NCI-H2171 (cell line): ENCODE measurements at regions not wholly inside any gene's neighbourhood (a gene's known extent, or its start where the extent isn't known, plus 50 kb on each side); places are given as distances from the start of the nearest gene placed in this dataset.

Experiments
- DNase-seq: peaks from one replicate; lab custom pipeline; 2025; lab: John Stamatoyannopoulos, UW

GRCh38 chr12:115024531-115024930, 340.6 kb upstream of the TBX3 start:
- DNase-seq, result no peak

DNA sequence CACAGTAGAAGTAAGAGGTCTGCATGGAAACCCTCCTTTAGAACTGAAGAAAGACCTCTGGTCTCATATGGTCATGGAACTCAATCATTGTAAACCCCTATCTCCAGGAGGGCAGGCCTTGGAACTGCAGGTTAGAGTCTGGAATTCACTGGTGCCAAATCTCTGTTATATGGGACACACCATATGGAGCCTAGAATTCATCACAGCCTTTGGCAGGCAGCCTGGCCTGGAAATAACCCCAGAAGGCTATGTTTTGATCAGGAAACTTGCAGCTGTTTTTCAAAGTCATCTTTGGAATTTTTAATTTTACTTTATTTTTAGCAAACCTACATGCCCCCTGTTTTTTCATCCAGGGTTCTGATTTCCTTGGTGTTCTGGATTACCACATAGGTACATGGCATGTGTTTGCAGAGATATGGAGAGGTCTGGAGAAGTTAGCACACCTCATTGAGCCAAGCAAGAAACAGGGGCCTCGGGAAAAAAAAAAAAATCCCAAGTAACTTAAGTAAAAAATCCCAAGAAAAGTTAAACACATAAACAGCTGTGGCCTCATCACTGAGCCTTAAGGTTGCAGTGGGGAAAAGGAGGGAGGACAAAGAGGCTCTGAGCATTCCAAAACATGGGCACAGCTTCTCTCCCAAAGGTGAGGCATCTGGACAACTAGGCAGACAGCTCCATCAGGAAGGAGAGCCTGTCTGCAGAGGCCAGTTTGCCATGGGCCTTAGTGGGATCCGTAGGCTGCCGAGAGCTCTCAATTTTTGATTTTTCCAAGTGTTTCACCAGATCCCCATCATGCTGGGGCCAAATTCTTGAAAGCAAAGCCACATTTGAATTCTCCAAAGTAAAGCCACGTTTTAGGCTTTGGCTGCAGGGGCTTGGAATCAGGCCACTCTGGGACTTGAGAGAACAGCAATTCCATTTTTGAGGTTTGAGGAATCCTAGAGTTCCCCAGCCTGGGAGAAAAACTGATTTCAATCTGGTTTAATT, 339.6 kb upstream of the TBX3 start:
- DNase-seq, result no peak

GRCh38 chr12:115020091-115020490, 336.1 kb upstream of the TBX3 start:
- DNase-seq, result no peak

DNA sequence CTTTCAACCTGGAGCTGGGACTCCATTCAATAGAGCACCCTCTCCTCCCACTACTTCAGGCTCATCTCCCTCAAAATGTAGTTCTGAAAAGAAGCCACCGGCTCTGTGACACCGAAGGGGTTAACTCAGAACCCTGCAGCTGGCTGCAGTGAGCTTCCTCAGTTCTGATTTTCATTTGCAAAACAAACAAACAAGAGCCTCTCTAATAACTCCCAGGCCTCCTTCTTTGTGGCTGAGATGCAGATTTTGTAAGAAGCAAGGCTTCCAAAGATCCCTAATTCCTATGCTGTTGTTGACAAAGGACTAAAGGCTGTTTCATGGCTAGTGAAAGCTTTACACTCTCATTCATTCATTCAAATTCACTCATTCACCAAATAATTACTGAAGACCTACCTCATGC, 333.4 kb upstream of the TBX3 start:
- DNase-seq, result no peak

- DNase-seq, result no peak
Measured at GRCh38 chr12:115013236-115013981, 329.4 kb upstream of the TBX3 start.

DNA sequence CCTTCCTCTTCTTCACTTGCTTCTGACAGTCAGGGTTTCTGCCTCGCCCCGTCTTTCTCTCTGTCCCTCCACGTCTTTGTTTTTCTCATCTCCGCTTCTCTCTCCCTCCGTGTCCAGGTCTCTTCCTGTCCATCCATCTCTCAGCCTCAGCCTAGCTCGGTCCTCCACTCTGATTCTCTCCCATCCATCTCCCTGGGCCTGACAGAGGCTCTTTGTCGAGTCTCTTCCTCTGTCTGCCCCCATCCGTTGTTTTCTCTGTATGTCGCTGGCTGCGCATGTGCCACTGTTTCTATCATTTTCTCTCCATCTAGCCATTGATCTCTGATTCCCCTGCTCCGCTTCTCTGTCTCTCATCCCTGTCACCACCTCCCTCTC, 328.9 kb upstream of the TBX3 start:
- no peak for DNase-seq

DNA sequence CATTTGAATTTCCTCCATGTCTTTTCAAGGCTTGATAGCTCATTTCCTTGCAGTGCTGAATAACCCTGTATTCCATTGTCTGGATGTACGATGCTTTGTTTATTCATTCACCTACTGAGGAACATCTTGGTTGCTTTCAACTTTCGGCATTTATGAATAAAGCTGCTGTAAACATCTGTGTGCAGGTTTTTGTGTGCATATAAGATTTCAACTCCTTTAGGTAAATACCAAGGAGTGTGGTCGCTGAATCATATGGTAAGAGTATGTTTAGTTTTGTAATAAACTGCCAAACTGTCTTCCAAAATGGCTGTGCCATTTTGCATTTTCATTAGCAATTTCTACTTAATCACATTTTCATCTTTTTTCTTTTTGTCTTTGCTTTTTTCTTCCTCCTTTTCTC, 327.7 kb upstream of the TBX3 start:
- DNase-seq, result no peak

DNA sequence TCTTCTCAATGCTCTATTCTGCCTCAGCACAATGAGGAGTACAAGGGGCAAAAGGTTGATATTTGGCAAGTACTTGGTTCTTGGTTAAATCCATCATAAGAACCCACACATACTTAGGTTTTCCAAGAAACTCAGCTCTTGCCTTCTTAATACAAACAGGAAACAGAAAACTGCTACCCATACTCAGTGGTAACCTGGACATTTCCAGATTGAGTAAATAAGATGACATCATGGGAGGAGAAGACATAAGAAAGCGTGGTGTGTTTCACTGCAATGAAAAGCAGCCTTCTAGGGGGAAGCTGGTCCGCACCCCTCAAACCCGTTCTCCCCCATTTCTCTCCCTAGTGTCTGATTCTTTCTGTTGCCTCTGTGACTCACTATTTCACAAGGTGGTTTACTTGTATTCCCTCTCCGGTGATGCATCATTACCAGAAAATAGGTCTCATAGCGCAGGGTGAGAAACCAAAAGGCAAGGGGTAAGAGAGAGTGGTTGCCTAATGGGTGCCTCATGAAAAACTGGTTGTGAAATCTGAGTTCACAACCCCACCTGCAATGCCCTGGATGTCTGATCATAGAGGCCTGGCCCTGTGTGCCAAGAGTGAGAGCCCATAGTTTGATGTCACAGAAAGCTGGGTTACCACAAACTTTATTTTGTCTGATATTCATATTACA, 326.5 kb upstream of the TBX3 start:
- DNase-seq, result no peak

DNA sequence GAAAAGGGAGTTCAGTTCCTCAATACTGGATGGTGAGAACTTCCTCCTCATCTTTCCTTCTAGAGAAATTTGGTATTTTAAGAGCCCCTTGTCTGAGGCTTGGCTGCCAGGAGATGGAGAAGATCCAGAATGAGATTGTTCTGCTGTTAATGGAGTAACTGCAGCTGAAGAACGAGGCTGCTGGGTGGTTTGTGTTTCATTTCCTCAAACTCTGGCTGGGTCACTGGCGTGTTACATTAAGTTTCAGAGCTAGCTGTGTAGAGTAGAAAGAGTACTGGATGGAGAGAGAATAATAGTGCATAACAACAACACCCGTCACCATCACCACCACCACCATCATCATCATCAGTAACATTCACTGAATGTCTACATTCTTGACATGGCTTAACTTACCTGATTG, 325.0 kb upstream of the TBX3 start:
- DNase-seq, result no peak

DNA sequence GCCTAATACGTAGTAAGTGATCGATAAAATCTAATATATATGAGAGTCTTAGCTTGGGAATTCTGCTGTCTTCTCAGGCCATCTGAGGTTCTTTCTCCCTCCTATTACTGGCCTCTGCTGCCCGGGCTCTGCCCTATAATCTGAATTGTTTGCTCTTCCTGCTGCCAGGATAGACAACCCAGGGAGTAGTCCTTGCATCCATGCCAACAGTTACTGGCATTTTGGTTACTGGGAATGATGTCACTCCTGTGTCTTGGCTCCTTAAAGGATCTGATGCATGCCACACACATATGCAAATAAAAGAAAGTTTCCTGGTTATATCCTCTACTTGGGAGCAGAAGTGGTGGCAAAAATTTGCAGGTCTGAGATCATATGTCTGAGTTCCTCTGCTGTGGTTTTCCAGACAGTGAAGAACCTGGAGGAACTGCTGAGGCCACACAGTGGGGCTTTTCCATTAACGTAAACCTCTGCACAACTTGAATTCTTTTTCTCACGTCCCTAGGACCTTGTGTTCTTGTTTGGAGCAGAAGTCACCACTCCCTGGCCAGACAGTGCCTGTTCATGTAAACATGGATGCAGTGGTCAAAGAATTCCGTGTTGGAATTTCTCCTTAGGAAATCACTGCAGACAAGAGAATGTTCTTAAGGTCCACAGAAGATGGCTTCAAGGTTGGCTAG, 320.6 kb upstream of the TBX3 start:
- DNase-seq, result no peak

GRCh38 chr12:115002434-115002833, 318.5 kb upstream of the TBX3 start:
- DNase-seq, result no peak

DNA sequence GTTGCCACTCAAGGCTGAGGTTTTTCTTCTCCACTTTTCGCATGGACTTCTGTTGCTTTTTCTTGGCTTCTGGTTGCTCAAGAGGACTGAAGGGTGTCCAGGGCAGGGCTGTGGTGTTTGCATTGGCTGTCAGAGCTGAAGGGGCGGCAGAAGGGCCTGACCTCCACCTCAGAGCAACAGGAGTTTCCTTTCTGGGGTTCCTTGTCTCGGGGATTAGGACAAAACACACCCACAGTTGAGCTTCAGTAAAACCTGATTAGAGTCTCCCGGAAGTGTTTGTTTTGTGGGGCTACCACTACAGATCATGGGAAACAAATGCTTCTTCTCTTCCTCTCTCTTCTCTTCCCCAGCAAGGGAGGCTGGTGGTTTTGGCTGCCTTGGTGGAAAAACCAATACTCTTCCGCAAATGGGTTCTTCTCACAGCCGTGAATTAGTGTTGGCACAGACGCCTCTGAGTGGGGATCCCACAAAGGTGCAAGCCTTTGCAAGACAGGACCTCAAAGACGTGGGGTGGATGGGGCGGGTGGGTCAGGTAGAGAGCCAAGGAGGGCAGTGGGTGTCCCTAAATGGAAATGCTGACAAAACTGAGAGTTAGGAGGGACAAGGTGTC, 317.7 kb upstream of the TBX3 start:
- no peak for DNase-seq

DNA sequence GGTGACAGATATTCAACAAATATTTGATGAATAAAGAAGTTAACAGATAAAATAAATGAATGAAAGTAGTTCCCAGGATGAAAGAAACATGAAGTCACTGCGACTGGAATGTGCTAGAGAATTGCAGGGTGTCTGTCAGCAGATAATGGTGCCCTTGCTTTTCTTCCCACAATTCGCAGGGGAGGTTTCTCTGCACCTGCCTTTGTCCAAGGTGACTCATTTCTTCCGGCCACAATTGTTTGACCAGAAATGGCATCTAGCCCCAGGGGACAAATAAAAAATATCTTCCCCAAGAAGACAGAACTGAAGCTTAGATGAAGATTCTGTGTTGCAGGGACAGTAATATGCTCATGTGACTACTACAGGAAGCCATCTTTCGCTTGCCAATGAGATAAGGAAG, 316.1 kb upstream of the TBX3 start:
- DNase-seq, result no peak

DNA sequence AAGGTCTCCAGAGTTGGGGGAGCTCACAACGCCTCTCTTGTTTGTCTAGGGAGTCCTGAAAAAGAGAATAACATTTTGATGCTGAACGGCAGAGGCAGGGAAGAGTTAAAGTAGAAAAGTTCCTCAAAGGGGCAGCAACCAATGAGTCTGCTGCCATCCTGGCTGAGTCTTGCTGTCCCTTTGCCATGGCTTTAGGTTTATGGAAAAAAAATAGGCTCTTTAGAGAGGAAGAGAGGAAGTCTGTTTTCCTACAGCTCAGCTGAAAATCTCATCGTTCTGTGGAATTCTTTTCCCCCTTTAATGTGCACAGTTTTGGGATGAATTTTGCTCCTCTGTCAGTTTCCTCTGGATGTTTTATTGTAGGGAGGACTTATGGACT, 314.8 kb upstream of the TBX3 start:
- DNase-seq, result no peak

DNA sequence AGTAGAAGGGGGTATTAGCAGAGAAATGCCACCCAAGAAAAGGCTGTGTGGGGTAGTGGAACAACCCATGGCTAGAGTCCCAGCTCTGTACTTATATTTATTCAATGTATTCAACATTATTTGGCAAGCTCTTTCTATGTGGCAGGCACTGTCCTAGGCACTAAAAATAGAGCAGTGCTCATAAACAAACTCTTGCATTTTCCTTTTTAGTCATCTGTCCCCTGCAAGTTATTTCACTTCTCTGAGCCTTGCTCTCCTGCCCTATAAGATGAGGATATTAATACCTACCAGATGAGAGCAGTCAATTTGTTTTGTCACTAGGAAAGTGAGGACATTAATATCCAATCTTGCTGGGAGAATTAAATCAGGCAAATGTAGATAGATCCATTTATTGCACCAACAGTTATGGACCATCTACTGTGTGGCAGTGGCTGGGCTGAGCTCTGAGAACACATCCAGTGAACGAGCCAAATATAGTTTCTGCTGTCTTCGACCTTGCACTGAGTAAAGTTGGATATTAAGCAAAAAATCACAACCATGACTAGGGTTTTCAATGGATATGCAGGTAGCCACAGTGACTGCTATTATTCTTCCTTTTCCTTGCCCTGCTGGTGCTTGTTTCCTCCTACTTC, 314.3 kb upstream of the TBX3 start:
- no peak for DNase-seq

DNA sequence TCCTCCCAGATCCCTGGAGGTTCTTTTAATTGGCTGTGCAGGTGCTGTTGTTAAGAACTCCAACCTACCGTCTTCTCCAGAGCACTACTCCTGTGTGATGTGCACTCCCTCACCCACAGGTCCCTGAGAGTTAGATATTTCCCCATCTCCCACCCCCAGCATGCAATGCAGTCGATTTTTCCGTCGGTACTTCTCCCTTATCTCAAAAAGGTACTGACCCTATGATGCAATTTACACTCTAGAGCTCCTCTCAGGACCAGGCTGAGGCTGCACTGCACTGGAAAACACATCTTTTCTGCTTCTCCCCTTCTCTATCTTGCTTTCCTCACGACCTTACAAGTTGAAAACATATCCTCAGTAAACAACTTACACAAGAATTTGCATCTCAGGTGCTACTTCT, 312.4 kb upstream of the TBX3 start:
- DNase-seq, result no peak

DNA sequence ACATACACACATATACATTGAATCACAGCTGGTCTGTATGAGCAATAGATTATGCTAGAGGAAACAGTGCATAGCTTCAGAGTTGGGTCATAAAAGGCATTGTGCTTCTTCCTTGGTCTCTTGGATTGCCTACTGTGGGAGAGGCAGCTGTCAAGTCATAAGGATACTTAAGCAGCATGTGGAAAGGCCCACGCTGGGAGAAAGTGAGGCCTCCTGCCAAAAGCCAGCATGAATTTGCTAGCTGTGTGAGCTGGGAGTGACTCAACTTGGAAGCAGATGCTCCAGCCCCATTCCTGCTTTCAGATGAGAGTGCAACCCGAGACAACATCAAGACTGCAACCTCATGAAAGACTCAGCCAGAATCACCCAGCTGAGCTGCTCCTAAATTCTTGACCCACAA, 311.9 kb upstream of the TBX3 start:
- no peak for DNase-seq

GRCh38 chr12:114993165-114993564, 309.2 kb upstream of the TBX3 start:
- DNase-seq, result no peak

DNA sequence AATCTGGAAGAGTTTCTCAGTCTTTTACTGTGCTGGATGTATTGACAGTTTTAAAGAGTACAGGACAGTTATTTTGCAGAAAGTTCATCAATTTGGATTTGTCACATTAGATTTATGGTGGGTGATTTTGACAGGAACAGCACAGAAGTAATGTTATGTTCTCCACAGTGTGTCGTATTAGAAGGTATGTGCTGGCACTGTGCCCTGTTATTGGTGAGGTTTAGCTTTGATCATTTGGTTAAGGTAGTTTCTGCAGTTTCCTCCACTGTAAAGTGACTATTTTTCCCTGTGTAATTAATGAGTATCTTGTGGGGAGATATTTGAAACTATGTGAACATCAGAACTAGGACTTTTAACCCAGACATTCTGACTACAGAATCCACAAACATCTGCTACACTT, 308.5 kb upstream of the TBX3 start:
- no peak for DNase-seq

GRCh38 chr12:114990381-114990780, 306.4 kb upstream of the TBX3 start:
- no peak for DNase-seq

GRCh38 chr12:114986849-114987248, 302.9 kb upstream of the TBX3 start:
- DNase-seq, result no peak
